ENCODE measurements at regions not wholly inside any gene's neighbourhood (a gene's known extent, or its start where the extent isn't known, plus 50 kb on each side); places are given as distances from the start of the nearest gene placed in this dataset.

- TF ChIP-seq POLR2AphosphoS5 (IDR thresholded peaks at IDR 0.05; ENCODE audit: low read depth, low read length) (no peak), CTCF (IDR thresholded peaks at IDR 0.05) (no peak), SIN3A (IDR thresholded peaks at IDR 0.05; ENCODE audit: borderline replicate concordance, insufficient read depth, low read depth, low read length) (no peak), TCF7L2 (IDR thresholded peaks at IDR 0.05; ENCODE audit: low read depth, low read length) (no peak)
- TF ChIP-seq, protein P1, sequence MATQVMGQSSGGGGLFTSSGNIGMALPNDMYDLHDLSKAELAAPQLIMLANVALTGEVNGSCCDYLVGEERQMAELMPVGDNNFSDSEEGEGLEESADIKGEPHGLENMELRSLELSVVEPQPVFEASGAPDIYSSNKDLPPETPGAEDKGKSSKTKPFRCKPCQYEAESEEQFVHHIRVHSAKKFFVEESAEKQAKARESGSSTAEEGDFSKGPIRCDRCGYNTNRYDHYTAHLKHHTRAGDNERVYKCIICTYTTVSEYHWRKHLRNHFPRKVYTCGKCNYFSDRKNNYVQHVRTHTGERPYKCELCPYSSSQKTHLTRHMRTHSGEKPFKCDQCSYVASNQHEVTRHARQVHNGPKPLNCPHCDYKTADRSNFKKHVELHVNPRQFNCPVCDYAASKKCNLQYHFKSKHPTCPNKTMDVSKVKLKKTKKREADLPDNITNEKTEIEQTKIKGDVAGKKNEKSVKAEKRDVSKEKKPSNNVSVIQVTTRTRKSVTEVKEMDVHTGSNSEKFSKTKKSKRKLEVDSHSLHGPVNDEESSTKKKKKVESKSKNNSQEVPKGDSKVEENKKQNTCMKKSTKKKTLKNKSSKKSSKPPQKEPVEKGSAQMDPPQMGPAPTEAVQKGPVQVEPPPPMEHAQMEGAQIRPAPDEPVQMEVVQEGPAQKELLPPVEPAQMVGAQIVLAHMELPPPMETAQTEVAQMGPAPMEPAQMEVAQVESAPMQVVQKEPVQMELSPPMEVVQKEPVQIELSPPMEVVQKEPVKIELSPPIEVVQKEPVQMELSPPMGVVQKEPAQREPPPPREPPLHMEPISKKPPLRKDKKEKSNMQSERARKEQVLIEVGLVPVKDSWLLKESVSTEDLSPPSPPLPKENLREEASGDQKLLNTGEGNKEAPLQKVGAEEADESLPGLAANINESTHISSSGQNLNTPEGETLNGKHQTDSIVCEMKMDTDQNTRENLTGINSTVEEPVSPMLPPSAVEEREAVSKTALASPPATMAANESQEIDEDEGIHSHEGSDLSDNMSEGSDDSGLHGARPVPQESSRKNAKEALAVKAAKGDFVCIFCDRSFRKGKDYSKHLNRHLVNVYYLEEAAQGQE (IDR thresholded peaks at IDR 0.05; ENCODE audit: insufficient read depth in 1 of 2, low read depth in 2 of 2, low read length in 1 of 2), result no peak
- no peak overlapping the region for H3K4me3 ChIP-seq (ENCODE audit: low read depth in 2 of 2, low read length in 2 of 2)
- H3K4me1 ChIP-seq (ENCODE audit: control insufficient read depth, insufficient read depth, low read length), result no peaks in the 10 kb centered on the region
- DNase-seq (ENCODE audit: low read depth, low spot score) (no peak), ATAC-seq (no peak)
- ChIA-PET CTCF (no interaction called here), POLR2A (no interaction called here)
- H3K27me3 ChIP-seq (ENCODE audit: control insufficient read depth, insufficient read depth, low read length), result no peaks in the 10 kb centered on the region
- in situ Hi-C loops (cut with HindIII; ENCODE audit: low pct_unique_long_range_greater_than_20kb, low sequenced_read_pairs) (no loop called here), intact Hi-C loops (cut with micrococcal nuclease; ENCODE audit: unreplicated experiment) (no loop called here)
- no TSS peak for BruUV-seq (replicated peaks)
- no peaks in the 10 kb centered on the region for H3K36me3 ChIP-seq (ENCODE audit: control insufficient read depth, insufficient read depth, low read length)
- H3K9me3 ChIP-seq (ENCODE audit: control insufficient read depth, insufficient read depth, low read depth, low read length), result peaks cover 7% of the 10 kb centered on the region
- H3K27ac ChIP-seq (ENCODE audit: low read length), result no peak overlapping the region
Measured at GRCh38 chr7:53920011-53920410, 622.2 kb upstream of the VSTM2A start.

DNA sequence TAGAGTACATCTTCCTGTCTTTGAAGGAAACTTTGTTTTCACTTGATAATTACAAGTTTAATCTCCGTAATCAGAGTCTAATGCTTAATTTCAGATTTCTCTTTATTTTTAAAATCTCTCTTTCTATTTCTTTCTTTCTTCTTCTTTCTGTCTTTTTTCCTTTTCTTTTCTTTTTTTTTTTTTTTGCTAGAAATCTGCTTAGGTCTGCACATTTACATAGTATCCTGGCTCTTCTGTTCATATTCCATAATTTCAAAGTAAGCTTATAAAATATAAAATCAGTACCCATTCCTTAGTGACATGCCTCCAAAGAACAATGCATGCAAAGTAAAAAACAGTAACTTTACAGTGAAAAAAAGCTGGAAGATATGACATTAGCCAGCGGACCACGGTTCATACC is 601.7 kb upstream of the VSTM2A start:
- in situ Hi-C loops (cut with HindIII; ENCODE audit: low pct_unique_long_range_greater_than_20kb, low sequenced_read_pairs) (no loop called here), intact Hi-C loops (cut with micrococcal nuclease; ENCODE audit: unreplicated experiment) (no loop called here)
- Histone ChIP-seq H3K9me3 (ENCODE audit: control insufficient read depth, insufficient read depth, low read depth, low read length) (peaks cover 3% of the 10 kb centered on the region; the same call in 1 of the 2 replicates), H3K4me1 (ENCODE audit: control insufficient read depth, insufficient read depth, low read length) (no peaks in the 10 kb centered on the region), H3K27me3 (ENCODE audit: control insufficient read depth, insufficient read depth, low read length) (no peaks in the 10 kb centered on the region), H3K27ac (ENCODE audit: low read length) (no peak overlapping the region), H3K36me3 (ENCODE audit: control insufficient read depth, insufficient read depth, low read length) (no peaks in the 10 kb centered on the region), H3K4me3 (ENCODE audit: low read depth in 2 of 2, low read length in 2 of 2) (no peak overlapping the region)
- ATAC-seq, result no peak
- no TSS peak for BruUV-seq (replicated peaks)
- no peak for DNase-seq (ENCODE audit: low read depth, low spot score)
- POLR2A ChIA-PET, result no interaction called here
- CTCF ChIA-PET, result no interaction called here
- TF ChIP-seq SIN3A (IDR thresholded peaks at IDR 0.05; ENCODE audit: borderline replicate concordance, insufficient read depth, low read depth, low read length), result no peak
- TF ChIP-seq TCF7L2 (IDR thresholded peaks at IDR 0.05; ENCODE audit: low read depth, low read length), result no peak
- no peak for TF ChIP-seq POLR2AphosphoS5 (IDR thresholded peaks at IDR 0.05; ENCODE audit: low read depth, low read length)
- TF ChIP-seq CTCF (IDR thresholded peaks at IDR 0.05), result no peak
- TF ChIP-seq, protein P1 (IDR thresholded peaks at IDR 0.05; ENCODE audit: insufficient read depth in 1 of 2, low read depth in 2 of 2, low read length in 1 of 2), result no peak
